GM19023 (cell line): ENCODE measurements at regions not wholly inside any gene's neighbourhood (a gene's known extent, or its start where the extent isn't known, plus 50 kb on each side); places are given as distances from the start of the nearest gene placed in this dataset.
A peak's percentile ranks its signal among the peaks of the same experiment; 100 is the strongest.

Source experiments
- ATAC-seq: cut with Tn5 transposase; IDR thresholded peaks from one replicate; pipeline ENCODE4 v1.9.1; 2021; ENCODE audit warnings: mild to moderate bottlenecking, moderate library complexity; ENCODE audit not compliant: unreplicated experiment

DNA sequence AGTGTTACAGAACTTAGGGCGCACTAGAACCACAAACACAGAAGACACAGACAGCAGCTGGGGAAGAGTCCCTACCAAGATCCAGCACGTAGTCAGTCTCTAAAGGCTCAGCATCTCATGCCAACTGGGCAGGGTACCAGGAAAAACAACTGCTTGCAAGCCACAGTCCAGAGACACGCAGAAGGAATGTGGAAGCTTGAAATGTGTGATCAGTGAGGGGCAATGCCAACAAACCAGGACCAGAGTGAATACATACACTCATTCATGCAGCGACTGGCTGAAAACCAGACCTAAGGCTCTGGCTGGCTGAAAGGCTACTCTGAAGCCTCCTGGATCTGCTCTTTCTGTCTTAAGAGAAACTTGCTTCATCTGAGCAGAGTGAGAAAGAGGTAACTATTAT, 1484.8 kb downstream of the EFNB2 start:
- no peak for ATAC-seq

DNA sequence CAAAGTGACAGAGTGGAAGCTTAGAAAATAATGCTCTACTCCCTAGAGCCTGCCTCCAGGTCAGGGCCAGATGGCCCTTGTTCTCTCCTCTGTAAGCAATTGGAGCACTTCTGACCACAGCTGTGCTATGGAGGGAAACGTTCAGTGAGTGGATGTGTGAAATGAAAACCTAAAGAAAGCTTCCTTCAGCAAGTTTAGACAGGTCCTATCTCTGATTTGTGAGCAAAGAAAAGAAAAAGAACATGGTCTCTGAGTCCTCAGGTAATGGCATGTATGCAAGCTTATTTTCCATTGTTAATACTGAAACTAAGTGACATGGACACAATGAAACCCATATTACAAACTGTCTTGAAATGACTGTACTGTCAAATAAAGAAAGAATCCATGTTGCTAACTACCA, 1486.8 kb downstream of the EFNB2 start:
- no peak for ATAC-seq

DNA sequence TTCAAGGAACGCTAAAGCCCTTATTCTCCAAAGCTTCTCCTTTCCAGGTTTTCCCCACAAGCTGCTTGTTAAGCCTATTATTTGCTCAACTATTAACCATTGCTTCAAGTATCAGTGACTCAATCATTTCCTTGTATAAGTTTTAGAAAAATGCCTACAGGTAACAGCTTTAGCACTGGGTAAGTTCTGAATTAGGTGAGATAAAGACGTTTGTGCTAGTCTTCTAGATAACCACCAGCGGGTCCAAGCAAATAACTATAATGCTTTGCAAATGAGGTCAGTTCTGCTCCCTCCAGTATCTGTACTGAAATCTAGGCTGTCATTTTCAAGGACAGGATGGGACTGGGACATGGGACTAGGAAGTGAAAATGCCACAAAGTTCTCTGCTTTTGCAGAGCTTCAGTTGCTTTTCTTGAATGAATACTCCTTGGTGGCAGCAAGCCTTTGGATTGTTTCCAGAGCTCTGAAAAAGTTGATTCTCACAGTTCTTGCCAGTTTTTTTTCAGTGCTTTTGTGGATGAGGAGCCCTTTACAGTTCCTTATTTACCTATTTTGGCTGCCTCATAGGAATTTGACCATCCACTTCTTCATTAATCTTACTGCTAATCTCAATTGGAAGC, 1487.7 kb downstream of the EFNB2 start:
- no peak for ATAC-seq

DNA sequence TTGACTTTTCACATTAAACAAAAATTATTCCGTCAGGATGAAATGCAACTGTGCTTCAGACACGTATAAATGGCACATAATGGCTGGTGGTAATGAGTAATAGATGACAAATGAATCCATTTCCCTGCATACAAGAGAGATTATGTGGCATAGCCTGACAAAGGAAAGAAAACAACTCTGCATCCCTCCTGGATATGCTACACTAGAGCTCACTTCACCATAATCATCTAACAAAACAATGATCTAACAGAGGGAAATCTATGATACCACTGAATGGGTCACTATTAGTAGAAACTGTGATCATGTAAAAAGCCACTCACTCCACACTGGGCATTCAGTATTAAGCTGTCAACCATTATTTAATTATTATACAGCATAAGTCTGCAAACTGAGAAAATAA, 1498.4 kb downstream of the EFNB2 start:
- no peak for ATAC-seq

DNA sequence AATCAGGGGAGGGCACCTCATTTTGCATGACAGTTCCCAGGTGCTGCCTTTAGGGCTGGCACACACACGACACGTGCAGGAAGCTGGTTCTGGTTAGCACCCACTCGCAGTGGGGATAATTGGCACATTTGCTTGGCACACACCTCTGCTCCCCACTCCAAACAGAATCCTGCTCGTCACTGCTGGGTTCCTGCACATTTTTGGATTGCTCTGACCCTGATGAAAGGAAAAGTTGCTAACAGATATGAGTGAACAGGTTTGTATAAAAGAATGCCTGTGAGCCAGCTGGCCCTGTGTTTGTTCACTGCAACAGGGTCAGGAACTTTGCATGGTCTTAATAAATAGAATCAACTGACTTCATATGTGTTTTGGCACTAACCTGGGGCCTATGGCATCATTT, 1500.4 kb downstream of the EFNB2 start:
- no peak for ATAC-seq

DNA sequence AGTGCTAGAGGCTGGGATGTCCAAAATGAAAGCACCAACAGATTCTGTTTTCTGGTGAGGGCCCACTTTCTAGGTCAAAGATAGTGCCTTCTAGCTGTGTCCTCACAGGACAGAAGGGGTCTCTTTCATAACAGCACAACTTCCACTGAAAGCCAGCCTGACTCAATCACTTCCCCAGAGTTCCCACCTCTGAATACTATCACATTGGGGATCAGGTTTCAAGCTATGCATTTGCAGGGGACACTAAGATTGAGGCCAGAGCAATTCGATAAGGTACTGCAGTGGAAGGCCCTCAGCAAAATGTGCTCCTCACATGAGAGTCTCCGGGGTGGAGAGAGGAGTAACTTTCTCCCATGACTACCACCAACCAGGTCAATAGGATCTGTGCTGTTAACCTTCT, 1501.5 kb downstream of the EFNB2 start:
- ATAC-seq: no peak

DNA sequence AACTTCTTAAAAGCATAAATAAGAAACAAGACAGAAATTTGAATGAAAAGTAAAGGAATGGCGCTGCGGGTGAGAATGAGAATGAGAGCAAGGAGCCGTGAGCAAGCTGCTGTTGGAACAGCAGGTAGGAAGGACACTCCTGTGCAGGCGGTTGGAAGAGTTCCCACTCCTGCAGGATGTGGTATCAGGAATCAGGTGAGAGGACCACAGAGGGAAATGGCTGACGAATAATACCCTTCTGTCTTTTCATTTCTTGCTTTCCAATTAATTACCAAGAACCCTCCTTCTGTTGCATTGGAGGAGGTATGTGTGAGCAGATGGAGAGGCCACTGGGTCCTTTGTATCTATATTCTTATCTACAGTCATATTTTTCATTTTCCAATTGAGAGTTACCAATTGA, 1504.2 kb downstream of the EFNB2 start:
- ATAC-seq: no peak

DNA sequence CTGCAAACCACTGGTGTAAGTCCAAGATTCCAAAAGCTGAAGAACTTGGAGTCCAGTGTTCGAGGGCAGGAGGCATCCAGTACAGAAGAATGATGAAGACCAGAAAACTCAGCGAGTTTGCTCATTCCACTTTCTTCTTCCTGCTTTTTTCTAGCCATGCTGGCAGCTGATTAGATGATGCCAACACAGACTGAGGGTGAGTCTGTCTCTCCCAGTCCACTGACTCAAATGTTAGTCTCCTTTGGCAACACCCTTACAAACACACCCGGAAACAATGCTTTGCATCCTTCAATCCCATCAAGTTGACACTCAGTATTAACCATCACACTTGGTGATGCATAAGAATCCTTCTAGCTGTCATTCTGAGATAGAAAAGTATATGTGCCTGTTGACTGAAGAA, 1504.6 kb downstream of the EFNB2 start:
- no peak for ATAC-seq

DNA sequence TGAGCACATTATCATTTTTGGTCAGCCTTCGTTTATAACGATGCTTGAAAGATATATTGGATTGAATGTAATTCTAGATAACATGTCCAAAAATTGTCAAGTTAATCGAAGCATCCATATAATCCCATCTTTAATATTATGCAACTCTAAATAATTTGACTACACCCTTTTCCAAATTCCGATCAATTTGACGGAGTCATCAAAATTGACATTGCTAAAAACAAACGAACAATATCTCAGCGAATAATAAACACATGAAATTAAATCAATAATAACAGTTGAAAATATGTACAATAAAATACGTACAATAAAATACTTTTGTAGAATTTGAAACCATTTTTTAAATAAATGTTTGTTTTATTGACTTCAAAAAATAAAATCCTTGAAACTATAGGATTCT, 1516.4 kb downstream of the EFNB2 start:
- ATAC-seq: no peak

DNA sequence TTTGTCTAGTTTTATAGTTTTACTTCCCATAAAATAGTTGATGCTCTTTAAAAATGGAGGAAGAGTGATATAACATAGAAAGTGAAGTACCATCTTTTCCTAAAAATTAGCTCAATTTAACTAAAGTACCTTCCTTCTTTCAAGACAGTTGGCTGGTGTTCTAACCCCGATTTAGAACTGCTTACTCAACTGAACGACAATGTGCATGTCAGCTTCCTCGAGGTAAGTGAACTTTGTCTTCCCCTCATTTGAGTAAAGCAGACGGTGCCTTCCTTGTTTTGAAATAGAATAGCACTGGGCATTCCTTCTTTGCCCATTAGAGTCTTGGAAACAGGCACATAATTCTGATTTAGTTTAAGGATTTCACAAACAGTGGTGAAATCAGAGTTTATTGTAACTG, 1519.2 kb downstream of the EFNB2 start:
- ATAC-seq: no peak

DNA sequence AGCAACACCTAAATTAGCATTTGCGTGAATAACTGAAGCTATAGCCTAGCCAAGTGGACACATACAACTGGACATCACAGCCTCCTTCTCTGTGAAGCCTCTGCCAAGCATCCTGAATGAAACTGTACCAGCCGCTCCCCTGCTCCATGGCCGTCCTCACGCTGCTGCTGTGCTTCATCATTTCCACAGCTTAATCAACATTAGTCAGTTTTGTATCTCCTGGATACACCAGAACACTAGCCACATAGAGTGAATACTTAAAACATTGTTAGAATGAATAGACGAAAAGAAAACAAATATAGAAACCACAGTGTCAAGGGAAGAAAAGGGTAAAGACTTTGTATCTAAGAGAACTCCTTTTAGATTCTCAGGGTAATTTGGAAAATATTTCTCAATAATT, 1526.9 kb downstream of the EFNB2 start:
- no peak for ATAC-seq

DNA sequence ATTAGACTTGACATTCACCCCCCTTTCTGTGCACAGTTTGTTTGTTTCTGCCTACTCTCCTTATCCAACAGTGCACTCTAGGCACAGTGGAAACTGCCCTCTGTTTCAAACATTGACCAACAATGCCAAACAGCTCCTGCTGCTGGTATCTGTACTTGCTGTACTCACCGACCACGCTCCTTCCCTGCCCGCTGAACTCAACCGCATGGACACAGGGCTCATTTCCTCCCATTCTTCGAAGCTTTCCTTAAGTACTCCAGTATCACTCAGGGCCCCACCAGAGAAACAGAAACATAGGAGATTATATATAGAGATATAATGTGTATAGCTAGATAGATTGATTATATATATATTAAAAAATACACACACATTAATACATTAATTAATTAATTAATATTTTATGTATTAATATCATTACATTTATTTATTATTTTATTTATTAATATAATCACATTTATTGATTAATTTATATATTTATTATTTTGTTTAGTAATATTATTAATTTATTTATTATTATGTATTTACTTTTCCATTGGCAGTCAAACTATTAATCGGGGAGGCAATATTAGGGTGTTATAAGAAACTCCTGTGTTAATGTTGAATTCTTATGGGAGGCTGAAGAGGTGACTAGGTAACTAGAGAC, 1528.2 kb downstream of the EFNB2 start:
- no peak for ATAC-seq

DNA sequence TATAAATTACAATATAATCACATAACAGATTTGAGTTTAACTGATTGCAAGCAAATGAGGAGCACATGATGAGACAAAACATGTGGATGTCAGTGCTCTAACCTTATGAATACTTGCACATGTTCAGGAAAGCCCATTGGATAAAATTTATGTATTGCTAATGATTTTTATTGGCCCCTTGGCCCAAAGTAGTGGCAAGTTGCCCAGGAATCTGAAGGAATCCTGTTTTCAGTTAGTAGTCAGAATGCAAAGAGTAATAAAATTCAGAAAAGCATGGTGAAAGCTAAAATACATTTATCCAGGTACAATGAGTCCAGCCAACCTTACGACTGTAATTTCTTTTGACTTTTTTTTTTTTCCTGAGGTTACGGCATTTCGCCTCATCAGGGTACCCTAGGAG, 1539.4 kb downstream of the EFNB2 start:
- ATAC-seq: no peak

DNA sequence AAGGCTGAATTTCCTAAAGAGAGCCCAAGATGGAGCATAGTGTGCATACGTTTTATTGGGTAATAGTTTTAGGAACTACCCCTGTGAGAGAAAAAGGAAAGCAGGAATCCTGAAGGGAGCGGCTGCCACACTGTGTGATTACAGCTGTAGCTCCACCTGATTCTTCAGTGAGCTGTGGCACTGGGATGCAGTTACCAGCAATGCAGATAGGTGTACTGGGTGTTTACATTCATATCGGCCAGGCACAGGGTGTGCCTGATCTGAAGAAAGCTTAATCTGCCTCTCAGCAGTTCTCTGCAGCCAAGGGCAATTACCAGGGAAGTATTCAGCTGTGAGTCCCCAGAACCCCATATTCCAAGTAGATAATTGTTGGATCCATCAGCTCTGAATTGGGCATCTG, 1541.8 kb downstream of the EFNB2 start:
- ATAC-seq: no peak

DNA sequence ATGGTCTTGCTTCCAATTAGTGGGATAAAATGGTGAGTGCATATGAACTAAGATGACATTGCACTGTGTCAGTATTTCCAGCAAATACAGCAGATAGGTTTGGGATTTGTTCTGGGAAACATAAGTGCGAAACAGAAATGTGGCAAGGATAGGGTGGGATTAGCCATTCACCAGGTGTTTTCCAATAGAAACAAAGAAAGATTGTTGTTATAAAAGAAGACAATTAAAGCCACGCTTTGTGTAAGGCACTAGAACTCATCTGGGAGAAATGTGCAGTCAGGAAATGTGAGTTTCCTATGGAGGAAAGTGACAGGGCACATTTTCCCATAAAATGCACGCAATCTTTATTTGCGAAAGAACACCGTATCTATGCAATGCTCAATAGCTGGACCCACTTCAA, 1547.8 kb downstream of the EFNB2 start:
- ATAC-seq: no peak

DNA sequence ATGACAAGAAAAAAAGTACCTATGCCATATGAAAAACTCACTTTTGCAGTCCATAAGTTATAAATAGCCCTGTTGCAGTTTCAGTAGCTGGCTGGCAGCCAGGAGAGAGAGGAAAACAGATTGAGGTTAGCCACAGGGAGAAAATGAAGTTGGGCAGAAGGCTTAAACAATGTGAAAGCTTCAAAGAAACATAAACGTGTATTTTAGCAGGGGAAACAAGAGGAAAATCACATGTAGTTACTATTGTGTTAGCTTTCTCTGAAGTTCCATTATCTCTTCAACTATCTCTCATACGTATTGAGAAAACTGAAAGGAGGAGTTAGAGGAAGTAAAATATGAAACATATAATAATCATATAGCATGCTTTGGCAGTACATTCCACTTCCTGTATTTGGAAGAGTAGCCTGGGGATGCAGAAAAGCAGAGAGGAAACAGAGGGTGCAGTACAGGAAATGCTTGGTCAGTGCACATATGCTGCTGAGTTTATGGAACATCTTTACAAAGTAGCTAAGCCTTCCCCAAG, 1551.1 kb downstream of the EFNB2 start:
- ATAC-seq: peak; percentile 73

DNA sequence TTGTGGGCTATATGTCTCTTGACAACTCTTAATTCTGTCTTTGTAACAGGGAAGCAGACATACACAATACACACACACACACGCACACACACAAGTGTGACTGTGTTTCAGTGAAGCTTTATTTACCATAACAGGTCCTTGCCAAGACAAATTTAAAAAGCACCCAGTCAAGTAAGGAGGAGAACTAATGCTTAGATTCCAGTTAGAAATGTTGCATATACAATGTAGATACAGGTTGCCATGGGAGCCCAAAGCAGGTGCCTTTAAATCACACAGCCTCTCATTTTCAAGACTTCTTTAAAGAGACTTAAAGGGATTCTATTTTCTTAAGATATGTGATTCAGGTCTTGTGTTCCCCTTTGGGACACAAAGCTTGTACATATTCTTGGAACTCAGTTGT, 1551.9 kb downstream of the EFNB2 start:
- ATAC-seq: no peak

DNA sequence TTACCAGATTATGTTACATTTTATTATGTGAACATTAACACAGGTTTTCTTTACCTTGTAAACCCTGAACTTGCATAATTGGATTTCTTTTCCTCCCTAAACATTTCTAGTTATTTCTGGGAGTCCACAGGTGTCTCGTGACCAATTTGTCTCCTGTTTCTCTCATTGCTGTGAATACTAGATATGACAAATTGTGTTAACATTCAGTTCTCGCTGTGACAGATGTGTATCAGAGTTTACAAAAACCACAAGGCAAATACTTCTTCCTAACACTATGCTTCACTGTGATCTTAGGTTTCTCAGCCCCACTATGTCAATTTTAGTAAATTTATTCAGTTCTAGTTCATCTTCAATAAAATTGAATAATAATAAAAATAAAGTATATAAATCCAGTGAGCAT, 1554.9 kb downstream of the EFNB2 start:
- no peak for ATAC-seq

DNA sequence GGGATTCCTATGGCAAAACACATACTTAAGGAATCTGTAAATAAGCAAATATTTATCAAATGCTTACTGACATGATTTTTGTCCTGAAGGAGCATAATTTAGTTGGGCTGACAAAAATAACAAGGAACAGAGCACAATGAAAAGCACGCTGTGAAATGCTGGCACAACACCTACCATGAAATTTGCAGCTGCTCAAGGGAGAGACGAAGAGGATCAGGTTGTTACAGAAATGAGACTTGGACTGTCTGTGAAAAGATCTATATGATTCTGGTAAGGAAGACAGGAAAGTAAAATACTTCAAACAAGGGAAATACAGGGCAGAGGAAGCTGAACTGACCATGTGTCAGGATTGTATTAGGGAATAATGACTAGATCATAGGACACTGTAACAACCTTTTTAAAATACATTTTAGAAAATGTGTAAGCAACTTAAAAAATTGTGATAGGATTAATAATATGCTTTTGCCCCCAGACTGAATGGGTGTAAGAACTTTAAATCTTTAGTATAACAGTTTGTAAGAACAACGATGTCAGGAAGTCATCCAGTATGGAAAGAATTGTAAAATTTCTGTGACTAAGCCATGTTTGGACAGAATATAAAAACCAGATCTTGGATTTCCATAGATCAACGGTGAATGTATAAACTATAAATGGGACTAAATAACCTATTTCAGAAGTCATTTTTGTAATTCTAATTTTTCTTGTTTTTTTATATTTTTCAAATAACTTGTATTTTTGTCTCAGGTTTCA, 1556.0 kb downstream of the EFNB2 start:
- no peak for ATAC-seq

DNA sequence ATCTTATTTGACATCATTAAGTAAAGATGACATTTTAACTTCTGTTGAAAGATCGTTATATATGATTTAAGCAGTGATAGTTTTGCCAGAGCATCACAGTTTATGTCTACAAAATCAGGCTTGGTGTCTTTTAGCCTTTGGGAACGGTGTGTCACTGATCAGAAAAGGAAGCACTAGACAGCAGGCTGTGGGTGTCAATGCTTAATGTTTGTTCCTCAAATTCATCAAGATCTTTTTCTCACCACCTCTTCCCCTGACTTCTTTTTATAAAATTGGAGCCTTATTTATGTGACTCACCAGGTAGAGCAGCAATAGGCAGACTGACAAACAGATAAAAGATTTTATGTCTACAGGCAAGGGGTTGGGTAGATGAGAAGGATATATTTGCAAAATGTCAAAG, 1558.5 kb downstream of the EFNB2 start:
- ATAC-seq: no peak

DNA sequence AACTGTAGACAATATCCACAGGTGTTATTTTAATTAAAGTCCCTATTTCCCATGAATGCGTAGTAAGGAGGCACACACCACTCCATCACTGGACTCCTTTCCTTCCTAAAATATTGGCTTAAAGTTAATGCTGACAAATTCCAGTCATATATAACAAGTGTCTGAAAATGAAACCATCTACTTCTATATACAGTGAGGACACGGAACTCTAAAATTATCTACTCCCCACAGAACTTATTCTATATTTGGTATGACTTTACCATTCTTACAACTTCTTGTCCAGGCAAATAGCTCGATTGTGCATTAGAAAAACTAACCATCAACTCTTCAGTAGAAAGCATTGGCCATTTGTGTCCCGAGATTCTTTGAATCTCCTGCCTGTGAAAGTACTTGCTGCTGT, 1560.2 kb downstream of the EFNB2 start:
- peak; percentile 61 for ATAC-seq

DNA sequence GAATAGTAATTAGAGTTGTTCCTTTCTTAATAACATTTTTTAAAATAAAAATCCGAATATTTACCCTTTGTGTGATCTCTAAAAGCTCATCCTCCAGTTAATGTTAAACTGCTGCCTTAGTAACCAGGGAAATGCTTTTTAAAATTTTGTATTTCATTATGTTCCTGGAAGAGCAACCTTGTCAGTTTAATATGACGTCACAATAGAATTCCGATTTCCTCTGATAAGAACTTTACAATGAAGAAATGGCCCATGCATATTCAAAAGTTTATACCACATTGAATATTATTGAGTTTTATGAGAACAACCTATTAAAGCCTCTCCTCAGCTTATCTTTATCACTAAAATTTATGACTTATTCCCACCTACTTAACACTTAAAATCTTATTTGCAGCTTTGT, 1566.6 kb downstream of the EFNB2 start:
- no peak for ATAC-seq
